ENCODE measurements at regions not wholly inside any gene's neighbourhood (a gene's known extent, or its start where the extent isn't known, plus 50 kb on each side); places are given as distances from the start of the nearest gene placed in this dataset.

DNA sequence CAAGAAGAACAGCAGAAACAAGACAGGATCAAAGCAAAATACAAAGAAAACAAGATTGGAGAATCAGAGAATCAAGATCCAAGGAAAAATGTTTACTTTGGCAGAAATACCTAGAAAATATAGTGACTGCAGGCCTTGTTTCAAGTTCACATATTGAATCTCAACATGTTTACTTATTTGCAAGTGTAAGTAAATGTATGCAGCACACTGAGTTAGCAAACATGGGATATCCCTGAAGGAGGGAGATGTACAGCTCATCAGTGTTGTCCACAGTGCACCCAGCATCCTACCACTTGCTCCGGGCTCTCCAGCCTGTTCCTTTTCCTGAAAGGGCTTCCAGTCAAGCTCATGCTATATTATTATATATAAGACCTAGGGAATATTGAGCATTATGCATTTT, 319.5 kb downstream of the PRL start:
- TF ChIP-seq, protein P1, sequence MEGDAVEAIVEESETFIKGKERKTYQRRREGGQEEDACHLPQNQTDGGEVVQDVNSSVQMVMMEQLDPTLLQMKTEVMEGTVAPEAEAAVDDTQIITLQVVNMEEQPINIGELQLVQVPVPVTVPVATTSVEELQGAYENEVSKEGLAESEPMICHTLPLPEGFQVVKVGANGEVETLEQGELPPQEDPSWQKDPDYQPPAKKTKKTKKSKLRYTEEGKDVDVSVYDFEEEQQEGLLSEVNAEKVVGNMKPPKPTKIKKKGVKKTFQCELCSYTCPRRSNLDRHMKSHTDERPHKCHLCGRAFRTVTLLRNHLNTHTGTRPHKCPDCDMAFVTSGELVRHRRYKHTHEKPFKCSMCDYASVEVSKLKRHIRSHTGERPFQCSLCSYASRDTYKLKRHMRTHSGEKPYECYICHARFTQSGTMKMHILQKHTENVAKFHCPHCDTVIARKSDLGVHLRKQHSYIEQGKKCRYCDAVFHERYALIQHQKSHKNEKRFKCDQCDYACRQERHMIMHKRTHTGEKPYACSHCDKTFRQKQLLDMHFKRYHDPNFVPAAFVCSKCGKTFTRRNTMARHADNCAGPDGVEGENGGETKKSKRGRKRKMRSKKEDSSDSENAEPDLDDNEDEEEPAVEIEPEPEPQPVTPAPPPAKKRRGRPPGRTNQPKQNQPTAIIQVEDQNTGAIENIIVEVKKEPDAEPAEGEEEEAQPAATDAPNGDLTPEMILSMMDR (conservative IDR thresholded peaks at IDR 0.05; ENCODE audit: low read depth, low read length) = no peak
- DNase-seq (ENCODE audit: low read depth) = no peak

DNA sequence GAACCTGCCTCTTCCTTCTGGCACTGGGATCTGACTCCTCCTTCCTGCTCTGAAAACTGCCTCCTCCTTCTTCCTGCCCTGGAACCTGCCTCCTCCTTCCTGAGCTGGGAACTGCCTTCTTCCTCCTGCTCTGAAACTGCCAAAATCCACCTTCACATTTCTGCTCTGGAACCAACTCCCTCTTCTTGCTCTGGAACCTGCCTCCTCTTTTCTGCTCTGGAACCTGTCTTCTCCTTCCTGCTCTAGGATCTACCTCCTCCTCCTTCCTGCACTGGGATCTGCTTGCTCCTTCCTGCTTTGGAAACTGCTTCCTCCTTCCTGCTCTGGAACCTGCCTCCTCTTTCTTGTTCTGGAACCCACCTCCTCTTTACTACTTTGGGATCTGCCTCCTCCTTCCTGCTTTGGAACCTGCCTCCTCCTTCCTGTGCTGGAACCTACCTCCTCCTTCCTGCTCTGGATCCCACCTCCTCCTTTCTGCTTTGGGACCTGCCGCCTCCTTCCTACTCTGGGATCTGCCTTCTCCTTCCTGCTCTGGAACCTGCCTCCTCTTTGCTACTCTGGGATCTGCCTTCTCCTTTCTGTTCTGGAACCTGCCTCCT, 315.5 kb downstream of the PRL start:
- TF ChIP-seq, protein P1 (conservative IDR thresholded peaks at IDR 0.05; ENCODE audit: low read depth, low read length) = no peak
- no peak for DNase-seq (ENCODE audit: low read depth)
- H3K4me3 ChIP-seq (ENCODE audit: low read depth, low read length) = no peak overlapping the region

More for the DNA sequence above, 319.5 kb downstream of the PRL start:
- H3K4me3 ChIP-seq (ENCODE audit: low read depth, low read length) = no peak overlapping the region

DNA sequence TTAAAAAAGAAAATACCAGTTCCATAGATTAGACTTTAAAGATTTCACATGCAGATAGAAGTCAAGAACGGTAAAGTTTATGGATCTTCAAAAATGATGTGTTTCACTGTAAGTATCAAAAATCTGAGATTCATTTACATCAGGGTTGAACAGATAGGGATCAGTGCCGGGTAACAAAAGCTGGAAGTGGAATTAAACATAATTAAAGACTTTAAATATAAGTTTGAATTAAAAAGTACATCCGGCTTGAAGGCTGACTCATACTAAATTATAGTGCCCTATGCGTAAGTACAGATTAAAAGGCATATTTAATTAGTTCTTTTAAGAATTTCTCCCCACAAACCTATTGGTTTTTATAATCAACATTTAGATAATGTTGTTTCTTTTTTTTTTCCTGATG, 312.7 kb downstream of the PRL start:
- TF ChIP-seq, protein P1 (conservative IDR thresholded peaks at IDR 0.05; ENCODE audit: low read depth, low read length) = no peak
- DNase-seq (ENCODE audit: low read depth) = no peak
- no peak overlapping the region for H3K4me3 ChIP-seq (ENCODE audit: low read depth, low read length)

DNA sequence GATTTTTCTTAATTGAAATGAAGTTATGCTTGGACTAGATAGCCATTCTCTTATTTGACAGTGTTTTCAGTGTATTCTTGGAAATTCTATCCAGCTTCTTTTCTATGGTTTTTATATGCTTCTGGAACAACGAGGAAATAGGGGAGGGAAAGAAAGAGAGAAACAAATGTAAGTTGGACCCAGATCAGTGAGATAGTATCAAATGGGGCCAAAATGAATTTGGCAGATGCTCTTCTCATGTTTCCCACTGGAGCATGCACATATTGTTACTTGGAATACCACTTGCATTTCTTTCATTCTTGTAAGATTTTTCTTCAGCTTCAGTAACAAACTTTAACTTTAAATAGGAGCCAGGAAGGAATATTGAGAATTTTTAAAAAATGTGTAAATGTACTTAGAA, 312.3 kb downstream of the PRL start:
- DNase-seq (ENCODE audit: low read depth) = no peak
- TF ChIP-seq, protein P1 (conservative IDR thresholded peaks at IDR 0.05; ENCODE audit: low read depth, low read length) = no peak
- no peak overlapping the region for H3K4me3 ChIP-seq (ENCODE audit: low read depth, low read length)

DNA sequence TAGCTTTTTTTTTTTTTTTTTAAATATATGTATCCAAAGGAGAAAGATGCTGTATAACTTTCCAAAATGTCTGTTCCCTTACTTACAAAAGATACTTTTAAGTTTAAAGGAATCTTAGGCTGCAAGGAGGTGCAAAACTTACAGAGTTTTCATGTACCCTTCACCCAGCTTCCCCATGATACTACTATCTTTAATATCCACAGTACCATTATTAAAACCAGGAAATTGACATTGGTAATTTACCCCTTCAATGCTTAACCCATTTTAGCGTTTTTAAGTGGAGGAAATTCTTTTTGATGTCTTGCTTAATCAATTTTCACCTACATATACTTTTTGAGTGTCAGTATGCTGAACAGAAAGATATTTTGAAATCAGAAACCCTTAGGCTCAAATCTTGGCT, 310.9 kb downstream of the PRL start:
- DNase-seq (ENCODE audit: low read depth) = no peak
- H3K4me3 ChIP-seq (ENCODE audit: low read depth, low read length) = no peak overlapping the region
- TF ChIP-seq, protein P1 (conservative IDR thresholded peaks at IDR 0.05; ENCODE audit: low read depth, low read length) = no peak

DNA sequence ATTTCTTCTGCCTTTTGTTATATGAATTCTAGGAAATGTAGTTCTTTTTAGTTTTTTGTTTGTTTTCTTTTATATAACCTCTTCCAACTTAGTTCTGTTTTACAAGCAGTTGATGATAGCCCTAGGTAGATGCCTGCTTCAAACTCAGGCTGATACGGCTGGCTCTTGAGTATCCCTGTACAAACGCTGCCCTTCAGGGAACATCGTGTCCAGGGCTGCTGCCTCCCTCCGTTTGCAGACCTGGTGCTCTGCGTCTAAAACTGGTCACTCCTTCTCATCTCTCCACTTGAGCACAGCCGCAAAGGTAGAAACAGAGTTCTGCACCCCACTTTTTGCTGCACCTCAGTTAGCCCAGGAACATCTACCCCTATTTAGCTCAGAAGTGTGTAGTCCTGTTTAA, 310.1 kb downstream of the PRL start:
- DNase-seq (ENCODE audit: low read depth) = peak; percentile 38
- TF ChIP-seq, protein P1 (conservative IDR thresholded peaks at IDR 0.05; ENCODE audit: low read depth, low read length) = no peak
- no peak overlapping the region for H3K4me3 ChIP-seq (ENCODE audit: low read depth, low read length)

DNA sequence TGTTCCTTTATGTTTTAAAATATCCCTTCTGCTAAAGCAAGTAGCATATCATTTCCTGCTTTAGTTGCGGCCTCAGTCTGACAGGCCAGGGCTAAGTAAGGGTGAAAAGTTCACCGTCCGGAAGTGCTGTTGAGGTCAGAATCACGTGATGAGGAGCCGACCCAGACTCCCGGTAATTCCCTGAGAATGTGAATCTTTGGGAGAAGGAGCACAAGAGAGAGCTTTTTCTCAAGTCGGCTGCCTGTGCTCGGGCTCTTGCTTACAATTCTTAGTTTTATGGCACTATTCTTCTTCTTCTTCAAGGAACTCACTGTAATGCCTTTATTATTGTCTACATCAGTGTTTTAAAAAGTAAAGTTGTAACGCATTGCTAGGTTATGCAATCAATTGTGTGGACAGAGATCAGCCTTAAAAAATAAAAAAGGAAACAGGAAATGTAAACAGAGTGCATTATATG, 309.3 kb downstream of the PRL start:
- TF ChIP-seq, protein P1 (conservative IDR thresholded peaks at IDR 0.05; ENCODE audit: low read depth, low read length) = no peak
- peak overlapping the region; percentile 44 for H3K4me3 ChIP-seq (ENCODE audit: low read depth, low read length)

More for the DNA sequence above, 309.3 kb downstream of the PRL start:
- peak; percentile 95 for DNase-seq (ENCODE audit: low read depth)

Data from choroid plexus epithelial cell (primary cell).